Suppressor macrophage treated with lipopolysaccharide for 4 hours (primary cell): ENCODE measurements at regions not wholly inside any gene's neighbourhood (a gene's known extent, or its start where the extent isn't known, plus 50 kb on each side); places are given as distances from the start of the nearest gene placed in this dataset.
"Not testable (repeated sequence)": the region's sequence is repeated elsewhere in the genome, so short reads cannot be mapped to it uniquely, and the experiment has no call there.

Experiments used
- DNase-seq: peaks from one replicate; pipeline ENCODE4 v3.0.0-alpha.2; 2020

DNA sequence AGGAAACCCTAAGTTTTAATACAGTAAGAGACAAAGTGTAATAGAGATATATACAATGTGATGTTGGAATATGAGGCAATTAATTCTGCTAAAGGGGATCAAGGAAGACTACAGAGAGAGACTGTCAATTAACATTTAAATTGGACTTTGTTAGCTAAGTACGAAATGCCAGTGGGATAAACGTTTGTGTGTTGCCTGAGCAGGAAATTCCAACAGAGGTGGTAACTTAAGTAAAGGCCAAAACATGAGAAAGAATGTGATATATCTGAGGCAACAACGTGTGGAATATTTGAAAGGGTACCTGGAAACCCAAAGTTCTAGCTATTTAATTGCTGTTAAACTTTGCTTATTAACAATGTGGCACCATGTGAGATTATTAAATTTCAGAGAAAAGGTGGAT is 1666.9 kb upstream of the WWC1 start:
- no peak for DNase-seq

DNA sequence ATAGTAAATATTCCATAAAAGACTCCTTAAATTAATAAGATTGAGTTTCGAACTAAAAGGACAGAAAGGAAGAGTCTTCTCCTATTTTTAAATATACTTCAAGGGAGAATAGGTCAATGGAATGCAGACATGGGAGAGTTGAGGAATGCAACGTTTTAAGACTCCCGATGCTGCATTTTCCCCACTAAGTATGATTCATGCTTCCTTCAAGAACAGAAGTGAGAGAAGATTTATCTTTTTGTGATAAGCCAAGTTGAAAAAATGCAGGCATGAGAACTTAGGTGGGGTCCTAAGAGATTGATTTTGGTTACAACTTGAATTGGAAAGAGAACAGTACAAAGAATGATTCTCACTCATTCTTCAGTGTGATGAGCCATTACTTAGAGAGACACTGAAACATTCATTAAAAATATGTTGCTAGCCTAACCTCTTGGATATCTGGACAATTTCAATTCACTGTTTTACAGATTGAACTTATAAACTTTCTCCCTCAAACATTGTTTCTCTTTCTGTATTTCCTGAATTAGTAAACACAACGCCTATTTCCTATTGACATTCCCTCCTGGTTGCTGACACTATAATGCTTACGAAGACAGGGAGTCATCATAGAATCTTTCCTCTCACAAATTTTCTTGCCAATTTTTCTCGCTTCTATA is 1666.1 kb upstream of the WWC1 start:
- no peak for DNase-seq

DNA sequence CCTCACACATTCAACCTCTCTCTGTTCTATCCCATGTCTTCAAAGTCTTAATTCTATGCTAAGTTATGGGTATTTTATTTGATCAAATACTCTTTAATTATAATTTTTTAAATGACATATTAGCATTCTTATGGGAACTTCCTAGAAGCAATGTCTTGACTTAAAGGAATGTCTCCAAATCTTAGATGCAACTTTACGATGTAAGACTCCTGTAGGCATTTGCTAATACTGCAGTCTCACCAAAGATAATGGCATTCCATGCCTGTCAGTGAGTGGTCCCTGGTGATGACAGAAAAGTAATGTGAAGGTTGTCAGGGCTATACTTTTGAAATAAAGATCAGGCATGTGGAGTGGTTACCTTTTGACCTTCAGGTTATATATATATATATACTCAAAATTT is 1654.2 kb upstream of the WWC1 start:
- no peak for DNase-seq

DNA sequence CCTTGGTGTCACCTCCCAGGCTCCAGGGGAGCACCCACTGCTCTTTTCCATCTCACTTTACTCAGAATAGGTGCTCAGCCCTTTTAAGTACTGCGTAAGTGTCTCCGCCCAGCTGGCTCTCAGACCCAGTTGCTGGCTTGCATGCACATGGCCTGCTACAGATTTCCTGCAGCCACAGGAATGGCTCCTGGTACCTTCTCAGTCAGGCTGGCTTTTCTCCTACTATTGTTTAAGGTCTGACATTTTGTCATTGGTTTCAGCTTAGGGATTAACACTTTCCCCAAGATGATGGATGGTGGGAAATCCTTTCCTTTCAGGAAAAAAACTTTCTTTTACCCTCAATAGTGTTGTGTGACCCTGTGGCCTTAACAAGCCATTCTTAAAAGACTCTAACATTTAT is 1652.3 kb upstream of the WWC1 start:
- no peak for DNase-seq

DNA sequence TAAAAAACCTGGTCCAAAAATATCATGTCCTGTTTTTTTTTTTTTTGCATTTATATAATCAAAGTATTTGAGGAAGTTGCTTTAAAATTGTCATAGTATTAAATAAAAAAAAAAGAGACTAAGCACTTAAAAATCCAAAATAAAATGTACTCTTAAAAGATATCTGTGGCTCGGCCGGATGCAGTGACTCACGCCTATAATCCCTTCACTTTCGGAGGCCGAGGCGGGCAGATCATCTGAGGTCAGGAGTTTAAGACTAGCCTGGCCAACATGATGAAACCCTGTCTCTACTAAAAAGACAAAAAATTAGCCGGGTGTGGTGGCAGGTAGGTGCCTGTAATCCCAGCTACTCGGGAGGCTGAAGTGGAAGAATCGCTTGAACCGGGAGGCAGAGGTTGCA is 1651.3 kb upstream of the WWC1 start:
- not testable (repeated sequence) for DNase-seq

DNA sequence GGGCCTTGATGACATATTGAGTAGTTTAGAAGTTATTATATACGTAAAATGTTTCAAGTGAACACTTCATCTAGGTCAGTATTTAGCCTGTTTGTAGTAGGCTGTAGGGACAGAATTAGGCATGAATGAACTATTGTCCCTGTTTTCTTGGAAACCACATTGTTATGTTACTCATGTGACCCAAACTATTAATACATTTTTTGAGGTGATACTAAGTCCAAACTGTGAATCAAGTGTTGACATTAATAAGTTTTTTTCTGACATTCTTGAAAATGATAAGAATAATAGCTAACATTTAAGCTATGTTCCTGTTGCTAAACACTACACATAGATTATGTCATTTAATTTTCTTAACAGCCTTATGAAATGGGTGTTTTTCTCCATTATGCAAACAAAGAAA is 1642.7 kb upstream of the WWC1 start:
- DNase-seq, result no peak

DNA sequence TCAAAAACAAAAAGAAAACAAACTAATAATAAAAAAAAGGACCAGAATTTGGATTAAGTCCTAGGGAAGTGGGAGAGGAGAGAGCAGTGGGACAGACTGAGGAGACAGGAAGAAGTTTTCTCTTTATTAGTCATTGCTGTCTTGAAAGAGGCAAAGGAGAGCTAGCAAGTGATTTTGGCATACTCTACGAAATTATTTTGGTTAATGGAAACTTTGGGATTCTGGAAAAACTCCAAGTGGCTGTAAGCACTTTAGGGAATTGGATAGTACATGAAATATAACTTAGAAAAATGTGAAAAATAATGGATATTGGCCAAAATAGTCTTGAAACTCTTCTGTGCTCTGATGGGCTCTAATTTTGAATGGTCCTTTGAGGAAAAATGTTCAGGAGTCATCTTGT is 1641.8 kb upstream of the WWC1 start:
- no peak for DNase-seq

DNA sequence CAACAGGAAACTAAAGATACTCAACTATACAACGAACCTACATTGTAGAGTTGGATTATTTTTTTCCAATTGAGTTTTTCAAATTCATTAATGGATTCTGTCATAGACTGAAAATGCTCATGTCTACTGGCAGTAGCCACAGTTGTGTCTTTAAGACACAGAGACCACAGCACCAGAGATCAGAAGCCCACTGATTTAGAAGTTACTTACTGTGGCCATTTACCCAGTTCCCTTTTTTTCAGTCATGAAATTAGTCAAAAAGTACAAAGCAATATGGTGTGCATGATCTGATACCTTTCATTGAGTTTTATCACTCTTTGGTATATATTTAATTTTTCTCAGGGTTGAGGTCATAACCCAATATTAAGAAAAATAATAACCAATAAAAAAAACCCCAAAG is 1640.2 kb upstream of the WWC1 start:
- DNase-seq, result no peak

DNA sequence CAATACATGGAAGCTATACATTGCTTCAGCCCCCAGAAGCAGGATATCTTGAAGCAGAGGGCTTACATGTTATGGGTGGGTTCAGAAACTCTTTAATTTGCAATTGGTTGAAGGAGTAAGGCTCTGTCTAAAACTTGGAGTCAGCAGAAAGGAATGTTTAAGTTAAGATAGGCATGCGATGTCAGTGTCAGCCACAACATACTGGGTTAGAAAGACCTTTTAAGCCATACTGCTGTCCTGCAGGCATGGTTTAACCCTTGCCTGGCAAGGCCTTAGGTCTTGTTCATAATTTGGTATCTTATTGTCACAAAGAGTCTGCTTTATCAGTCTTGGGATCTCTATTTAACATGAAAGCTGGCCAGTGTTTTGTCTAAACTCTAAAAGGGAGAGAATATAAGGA is 1619.6 kb upstream of the WWC1 start:
- no peak for DNase-seq

DNA sequence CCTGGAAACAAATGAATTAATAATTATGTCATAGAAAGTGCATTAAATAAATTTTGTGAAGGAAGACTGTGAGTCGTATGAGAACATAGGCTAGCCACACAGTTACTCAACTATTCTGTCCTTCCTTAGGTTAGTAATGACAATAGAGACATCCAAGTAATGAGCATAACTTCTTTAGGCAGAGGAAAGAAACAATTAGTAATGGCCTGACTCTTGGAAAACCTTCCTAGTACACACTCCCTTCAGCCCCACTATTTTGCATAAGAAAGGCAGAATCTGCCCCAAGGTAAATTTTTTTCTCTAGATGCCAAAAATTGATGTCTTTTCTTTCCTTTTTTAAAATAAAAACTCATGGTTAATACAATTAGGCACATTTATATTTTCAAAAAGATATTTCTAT is 1619.0 kb upstream of the WWC1 start:
- DNase-seq, result no peak

DNA sequence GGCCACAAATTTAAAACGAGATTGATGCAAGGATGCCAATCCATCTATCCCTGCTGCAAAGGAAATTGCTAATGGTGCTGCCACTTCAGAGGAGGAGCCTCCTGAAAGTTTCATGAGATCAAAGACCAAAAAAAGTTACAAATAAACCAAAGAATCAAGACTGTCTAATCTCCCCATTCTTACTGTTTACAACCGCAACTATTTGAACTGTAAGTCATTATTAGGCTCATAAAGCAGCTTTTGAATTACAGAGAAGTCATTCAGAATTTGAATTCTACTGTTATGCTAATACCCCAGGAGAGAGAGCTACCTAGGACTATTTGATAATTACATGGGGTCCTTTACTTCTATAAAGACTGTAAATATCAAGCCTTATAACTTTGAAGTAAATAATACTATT is 1613.6 kb upstream of the WWC1 start:
- DNase-seq, result no peak

DNA sequence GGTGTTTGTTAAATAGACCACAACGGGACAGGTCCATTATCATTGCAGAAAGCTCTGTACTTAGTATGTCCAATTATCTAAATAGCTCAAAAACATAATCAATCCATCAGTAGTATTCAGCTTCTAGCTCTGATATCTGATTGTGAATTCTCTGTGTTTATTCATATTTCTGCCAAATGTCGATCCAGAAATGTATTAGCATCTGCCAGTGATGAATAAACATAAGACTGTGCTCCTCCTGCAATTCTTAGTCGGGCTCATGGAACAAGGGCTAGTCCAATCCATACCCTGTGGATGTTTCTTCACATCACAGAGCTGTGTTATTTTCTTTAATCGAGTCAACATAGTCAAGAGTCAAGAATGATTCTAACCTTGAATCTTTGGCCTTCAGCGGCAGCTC is 1612.1 kb upstream of the WWC1 start:
- DNase-seq, result no peak

DNA sequence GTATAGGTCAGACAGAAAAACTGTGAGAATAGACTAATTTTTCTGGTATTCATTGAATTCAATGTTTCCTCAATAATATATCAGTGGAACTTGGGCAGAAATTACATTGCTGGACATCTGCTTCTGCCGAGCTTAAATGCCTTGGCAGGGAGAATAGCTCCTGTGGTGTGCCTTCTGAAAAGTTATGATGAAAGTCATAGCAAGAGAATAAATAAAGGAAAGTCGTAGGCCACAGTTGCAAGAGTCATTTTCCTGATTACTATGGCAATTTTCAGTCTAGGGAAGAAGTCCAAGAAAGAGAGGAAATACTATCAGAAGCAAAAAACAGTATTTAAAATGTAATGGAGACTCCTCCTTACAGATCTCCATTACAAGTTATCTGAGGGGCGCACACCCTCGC is 1596.1 kb upstream of the WWC1 start:
- DNase-seq, result no peak

DNA sequence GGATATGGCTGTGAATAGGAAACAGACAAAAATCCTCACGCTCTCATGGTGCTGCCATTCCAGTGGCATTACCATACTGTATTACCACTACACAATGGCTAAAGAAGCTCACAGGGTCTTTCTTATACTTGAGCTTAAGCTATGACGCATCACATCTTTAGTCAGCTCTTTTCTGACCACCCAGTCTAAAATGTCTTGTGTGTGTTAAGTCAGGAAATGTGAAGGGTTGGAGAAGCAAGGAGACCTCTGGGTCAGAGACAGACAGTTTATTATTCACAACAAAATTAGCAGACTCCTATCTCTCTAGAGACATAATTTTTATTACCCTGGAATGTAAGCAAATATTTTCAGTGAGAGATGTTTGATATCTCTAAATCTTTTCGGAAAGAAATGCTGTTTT is 1583.2 kb upstream of the WWC1 start:
- DNase-seq, result no peak

DNA sequence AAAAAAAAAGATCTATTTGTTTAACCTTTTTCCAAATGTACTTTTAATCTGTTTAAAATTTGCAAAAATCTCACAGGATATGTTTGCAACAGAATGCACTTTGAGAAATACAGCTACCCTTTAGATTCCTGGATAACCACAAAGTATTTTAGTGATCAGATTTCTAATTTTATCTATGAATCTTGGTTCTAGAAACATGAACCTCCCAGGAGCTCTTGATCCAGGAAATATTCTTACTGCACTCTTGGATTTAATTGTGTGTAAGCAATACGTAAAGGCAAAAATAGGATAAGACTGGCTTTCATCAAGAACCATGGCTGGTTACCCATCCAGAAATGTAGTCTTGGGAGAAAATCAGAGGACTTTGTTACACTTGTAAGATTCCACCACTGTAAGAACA is 1581.8 kb upstream of the WWC1 start:
- no peak for DNase-seq

DNA sequence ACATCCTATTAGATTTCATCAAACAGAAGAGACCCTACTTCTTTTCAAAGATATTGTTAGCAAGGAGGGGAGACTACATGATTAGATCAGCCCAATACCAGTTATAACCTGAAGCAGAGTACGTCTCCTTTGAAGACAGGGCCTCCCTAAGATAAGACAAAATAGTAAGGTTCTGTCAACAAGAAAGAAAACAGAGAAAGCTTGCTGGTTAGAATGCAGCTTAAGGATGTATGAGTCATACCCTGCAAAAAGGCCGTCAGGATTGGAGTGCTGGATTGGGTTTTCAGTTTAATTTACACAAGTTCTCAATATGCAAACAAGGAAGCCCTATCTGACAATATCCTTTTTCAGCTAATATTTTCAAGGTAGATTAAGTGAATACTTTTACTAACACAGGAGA is 1581.2 kb upstream of the WWC1 start:
- no peak for DNase-seq

DNA sequence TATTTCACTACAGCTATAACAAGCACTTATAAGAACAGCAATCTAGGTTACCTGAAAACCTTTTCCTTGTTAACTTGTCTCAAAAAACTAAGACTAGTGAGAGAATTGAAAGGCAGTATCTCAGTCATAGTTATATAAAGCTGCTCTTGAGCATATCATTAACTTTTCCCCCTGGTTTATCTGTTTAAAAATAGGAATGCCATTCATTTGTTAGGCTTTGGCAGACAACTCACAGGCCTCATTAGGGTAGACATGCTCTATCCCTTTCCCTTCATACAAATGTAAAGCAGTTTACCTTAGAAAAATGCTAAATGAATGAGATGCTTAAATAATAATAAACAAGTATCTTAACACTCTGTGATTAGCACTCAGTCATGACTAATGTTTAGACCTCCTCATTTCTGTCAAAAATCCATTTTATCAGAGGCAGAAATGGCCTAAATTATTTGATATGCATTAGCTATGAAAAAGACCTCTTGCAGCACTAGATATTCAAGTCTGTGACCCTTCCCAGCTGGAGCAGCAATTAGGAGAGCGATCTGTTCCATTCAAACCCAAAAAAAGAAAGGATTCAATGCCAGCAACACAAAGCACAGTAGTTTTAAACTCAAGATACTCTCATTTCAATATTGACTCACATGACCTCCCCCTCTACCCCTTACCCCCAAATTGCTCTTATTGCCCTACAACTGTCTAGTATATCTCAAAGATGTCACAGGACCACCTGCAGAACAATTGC is 1578.8 kb upstream of the WWC1 start:
- DNase-seq, result no peak

DNA sequence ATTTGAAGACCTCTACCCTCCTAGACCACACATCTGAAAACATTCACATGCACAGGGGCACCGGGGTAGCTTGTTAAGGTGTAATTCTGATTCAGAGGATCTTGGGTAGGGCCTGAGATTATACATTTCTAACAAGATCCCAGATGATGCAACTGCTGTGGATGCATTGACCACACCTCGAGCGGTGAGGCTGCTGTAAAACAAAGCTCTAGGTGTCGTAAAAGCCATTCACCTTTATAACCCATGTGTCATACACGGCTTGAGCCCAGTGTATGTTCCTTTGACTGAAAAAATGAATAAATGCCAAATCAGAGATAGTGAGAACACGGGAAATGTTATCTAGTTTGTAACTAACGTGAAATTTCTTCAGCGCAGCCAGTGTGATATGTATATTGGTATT is 1578.2 kb upstream of the WWC1 start:
- no peak for DNase-seq

DNA sequence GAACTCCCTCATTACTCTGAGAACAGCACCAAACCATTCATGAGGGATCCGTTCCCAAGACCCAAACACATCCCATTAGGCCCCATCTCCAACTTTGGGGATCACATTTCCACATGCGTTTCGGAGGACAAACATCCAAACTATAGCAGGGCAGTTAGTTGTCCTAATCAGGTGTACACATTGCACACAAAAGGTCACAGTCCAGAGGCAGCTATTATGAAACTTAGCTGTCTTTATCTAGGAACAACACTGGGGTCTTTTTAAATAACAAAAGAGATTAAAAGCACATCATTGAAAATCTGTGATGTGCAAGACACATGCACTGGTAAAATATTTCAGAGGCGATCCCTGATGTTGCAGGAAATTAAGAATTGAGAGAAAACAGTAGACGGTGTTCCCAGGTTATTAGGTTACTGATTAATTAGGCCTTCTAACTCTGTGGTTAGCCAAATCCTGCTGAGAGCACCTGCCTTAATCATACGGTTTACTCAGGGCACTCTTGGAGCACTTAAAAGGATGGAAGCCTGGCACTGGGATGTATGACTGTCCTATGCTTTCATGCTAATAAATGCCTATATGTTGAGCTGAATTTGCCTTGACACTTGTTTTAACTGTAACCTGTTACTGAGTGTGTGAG is 1574.5 kb upstream of the WWC1 start:
- no peak for DNase-seq

DNA sequence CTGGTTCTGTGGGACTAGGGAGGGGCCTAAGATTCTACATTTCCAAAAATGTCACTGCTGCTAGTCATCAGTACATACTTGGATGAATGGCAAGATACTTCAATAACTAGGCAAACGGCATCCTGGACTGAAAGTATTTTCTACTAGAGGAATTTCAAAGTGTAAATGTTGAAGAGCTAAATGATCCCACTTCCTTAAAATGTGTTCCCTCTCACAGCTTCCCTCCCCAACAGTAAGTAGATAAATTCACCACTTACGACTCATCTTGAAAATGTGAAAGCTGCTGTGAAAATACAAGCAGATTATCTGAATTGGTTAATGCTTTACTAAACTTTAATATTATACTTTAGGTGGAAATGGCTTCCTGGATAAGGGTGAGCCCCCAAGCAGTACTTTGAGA is 1571.5 kb upstream of the WWC1 start:
- DNase-seq, result no peak

DNA sequence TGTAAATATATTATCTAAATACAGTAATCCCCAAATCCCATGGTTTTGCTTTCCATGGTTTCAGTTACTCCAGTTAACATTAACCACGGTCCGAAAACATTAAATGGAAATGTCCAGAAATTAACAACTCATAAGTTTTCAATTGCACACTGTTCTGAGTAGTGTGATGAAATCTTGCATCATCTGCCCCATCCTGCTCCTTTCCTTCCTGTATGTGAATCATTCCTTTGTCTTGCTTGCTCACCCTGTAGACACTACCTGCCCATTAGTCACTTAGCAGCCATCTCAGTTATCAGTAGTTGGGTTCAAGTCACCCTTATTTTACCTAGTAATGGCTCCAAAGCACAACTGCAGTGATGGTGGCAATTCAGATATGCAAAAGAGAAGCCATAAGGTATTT is 1568.5 kb upstream of the WWC1 start:
- no peak for DNase-seq

DNA sequence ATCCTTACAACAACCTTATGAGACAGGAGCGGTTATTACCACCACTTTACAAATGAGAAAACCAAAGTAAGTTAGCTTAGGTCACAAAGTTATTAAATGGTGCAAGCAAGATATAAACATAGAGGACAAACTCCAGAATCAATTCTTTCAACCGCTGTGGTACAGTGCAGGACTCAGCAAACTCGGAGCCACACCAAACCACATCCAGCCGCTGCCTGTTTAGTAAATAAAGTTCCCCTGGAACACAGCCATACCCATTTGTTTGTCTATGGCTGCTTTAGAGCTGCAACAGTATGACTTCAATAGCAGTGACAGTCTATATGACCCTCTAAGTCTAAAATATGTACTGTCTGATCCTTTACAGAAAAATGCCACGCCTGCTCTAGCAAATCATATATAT is 1567.2 kb upstream of the WWC1 start:
- DNase-seq, result no peak

DNA sequence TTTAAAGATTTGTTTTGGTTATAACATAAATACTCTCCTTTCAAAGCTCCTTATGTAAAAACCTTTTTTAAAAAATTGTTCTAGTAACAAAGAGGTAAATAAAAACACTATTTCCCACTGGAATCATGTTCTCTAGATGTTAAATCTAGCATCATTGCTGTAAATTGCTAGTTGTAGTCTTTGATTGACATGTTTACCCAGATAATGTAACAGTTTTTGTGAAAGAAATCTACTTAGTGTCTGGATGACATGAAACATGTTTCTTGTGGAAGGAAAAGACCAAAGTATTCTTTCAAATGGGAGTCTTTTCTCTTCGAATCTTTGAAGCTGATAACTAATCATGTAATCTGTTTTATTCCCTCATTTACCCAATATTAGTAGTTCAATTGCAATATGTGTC is 1565.9 kb upstream of the WWC1 start:
- DNase-seq, result no peak

DNA sequence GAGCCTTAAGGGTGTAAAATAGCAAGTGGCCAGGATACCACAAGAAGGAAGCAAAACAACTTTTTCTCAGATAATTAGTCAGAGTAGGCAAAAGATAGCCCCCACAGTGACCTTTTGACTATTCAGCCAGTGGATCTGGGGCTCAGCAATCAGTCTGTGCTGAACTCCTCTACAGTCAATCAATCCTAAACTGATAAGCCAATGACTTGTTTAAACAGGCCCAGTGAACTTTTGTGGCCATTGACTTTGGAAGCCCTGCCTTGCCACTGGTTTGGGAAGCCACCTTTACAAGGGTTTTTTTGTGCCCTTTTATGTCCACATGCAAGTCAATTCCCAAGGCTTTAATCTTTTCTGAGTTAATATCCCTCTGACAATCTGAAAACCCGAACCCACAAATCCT is 1565.0 kb upstream of the WWC1 start:
- no peak for DNase-seq

DNA sequence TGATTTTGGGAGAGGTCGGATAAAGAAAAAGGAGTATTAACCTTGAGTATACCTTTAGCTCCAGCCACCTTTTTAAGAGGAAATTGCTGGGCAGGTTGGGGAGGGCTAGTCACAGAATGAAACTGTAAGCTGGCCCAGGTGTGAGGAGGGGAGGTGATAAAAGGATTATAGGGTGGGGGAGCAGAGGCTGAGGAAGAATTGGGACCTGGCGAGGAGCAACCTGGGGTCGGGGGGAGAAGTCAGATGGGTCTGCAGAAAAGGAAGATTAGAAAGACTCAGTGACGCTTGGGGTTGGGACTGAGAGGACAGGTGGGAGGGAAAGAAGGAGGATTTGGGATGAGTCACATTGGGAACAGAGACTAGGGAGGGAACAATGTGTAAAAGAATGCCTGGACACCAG is 1548.5 kb upstream of the WWC1 start:
- not testable (repeated sequence) for DNase-seq
